Type B pancreatic cell (in vitro differentiated cells): ENCODE measurements at regions not wholly inside any gene's neighbourhood (a gene's known extent, or its start where the extent isn't known, plus 50 kb on each side); places are given as distances from the start of the nearest gene placed in this dataset.

Experiments
- DNase-seq: peaks from one replicate; pipeline ENCODE4 v3.0.0; 2021; ENCODE audit warnings: mixed read lengths; ENCODE audit not compliant: unreplicated experiment; ENCODE audit errors: extremely low spot score
- H3K27ac Mint-ChIP-seq: 2 replicates; pipeline ENCODE4 v1.8.0; 2021; ENCODE audit warnings: mild to moderate bottlenecking, mixed read lengths
- H3K27me3 Mint-ChIP-seq: 2 replicates; pipeline ENCODE4 v1.8.0; 2021; ENCODE audit warnings: mixed read lengths
- H3K36me3 Mint-ChIP-seq: 2 replicates; pipeline ENCODE4 v1.8.0; 2021; ENCODE audit warnings: mixed read lengths
- H3K4me1 Mint-ChIP-seq: one replicate; pipeline ENCODE4 v1.8.0; 2021; ENCODE audit warnings: mixed read lengths; ENCODE audit not compliant: unreplicated experiment
- H3K4me3 Mint-ChIP-seq: 2 replicates; pipeline ENCODE4 v1.8.0; 2021; ENCODE audit warnings: mild to moderate bottlenecking, mixed read lengths
- H3K9me3 Mint-ChIP-seq: 2 replicates; pipeline ENCODE4 v1.8.0; 2021; ENCODE audit warnings: mixed read lengths
- TF ChIP-seq, protein P1 (sequence below): fragments of 200-600 bp; sonication (generic); conservative IDR thresholded peaks from 2 replicates; pipeline ENCODE4 v1.5.0; 2021; ENCODE audit warnings: antibody characterized with exemption, mild to moderate bottlenecking

DNA sequence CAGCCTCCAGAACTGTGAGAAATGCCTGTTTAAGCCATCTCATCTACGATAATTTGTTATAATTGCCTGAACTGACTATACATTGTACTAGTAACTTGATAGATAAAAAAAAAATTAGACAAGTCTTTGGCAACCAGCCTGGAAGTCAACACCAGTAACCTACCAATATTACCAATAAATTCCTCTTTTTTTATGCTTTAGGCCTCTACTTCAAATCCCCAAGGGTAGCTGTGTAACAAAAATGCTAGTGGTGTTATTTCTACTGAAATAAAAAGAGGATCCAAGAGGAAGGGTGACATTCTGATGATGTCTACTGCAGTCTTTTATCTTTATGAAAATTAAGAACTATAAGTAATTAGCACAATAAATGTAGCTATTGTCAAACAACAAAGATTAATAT, 151.7 kb upstream of the SAMSN1 start:
- DNase-seq = no peak
- H3K27ac Mint-ChIP-seq = no peak overlapping the region
- no peaks in the 10 kb centered on the region for H3K4me1 Mint-ChIP-seq
- H3K27me3 Mint-ChIP-seq = no peaks in the 10 kb centered on the region
- TF ChIP-seq, protein P1, sequence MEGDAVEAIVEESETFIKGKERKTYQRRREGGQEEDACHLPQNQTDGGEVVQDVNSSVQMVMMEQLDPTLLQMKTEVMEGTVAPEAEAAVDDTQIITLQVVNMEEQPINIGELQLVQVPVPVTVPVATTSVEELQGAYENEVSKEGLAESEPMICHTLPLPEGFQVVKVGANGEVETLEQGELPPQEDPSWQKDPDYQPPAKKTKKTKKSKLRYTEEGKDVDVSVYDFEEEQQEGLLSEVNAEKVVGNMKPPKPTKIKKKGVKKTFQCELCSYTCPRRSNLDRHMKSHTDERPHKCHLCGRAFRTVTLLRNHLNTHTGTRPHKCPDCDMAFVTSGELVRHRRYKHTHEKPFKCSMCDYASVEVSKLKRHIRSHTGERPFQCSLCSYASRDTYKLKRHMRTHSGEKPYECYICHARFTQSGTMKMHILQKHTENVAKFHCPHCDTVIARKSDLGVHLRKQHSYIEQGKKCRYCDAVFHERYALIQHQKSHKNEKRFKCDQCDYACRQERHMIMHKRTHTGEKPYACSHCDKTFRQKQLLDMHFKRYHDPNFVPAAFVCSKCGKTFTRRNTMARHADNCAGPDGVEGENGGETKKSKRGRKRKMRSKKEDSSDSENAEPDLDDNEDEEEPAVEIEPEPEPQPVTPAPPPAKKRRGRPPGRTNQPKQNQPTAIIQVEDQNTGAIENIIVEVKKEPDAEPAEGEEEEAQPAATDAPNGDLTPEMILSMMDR = no peak
- no peaks in the 10 kb centered on the region for H3K9me3 Mint-ChIP-seq
- H3K4me3 Mint-ChIP-seq = no peak overlapping the region
- H3K36me3 Mint-ChIP-seq = no peaks in the 10 kb centered on the region

DNA sequence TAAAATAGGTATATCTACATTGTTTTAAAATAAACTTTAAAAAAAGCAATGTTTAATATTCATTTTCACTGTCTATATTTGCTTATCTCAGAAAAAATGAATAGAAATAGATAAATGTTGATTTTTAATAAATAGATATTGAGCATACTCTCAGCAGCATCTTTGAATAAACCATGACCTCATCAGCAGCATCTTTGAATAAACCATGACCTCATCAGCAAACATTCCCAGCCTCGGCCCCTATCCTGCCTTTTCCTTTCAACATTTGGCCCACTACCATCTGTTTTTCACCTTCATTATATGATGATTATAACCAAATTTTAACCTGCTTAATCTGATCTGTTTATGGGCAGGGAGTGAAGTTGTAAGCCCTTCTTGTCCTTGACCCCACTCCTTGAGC, 148.7 kb upstream of the SAMSN1 start:
- DNase-seq = no peak
- Mint-ChIP-seq H3K36me3 (no peaks in the 10 kb centered on the region), H3K27ac (no peak overlapping the region), H3K4me3 (no peak overlapping the region), H3K4me1 (no peaks in the 10 kb centered on the region), H3K27me3 (no peaks in the 10 kb centered on the region), H3K9me3 (no peaks in the 10 kb centered on the region)
- TF ChIP-seq, protein P1 = no peak

DNA sequence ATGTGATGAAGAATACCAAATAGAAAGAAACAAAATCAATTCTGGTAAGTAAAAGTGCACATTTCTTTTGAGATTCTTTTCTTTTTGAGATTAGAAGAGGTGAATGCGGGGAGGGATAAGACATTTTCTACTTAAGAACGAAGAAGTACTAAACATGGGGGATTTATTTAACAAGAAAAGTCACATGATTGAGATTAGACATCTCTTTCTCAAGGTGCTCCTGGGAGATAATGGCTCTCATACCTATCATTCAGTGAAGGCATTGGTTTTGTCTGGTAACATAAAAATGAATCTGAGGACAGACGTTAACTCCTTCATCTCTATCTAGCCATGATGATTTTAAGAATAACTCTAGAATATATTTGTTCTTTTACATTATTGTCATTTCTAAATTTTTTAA, 147.9 kb upstream of the SAMSN1 start:
- Mint-ChIP-seq H3K4me3 (no peak overlapping the region), H3K9me3 (no peaks in the 10 kb centered on the region)
- TF ChIP-seq, protein P1 = no peak

DNA sequence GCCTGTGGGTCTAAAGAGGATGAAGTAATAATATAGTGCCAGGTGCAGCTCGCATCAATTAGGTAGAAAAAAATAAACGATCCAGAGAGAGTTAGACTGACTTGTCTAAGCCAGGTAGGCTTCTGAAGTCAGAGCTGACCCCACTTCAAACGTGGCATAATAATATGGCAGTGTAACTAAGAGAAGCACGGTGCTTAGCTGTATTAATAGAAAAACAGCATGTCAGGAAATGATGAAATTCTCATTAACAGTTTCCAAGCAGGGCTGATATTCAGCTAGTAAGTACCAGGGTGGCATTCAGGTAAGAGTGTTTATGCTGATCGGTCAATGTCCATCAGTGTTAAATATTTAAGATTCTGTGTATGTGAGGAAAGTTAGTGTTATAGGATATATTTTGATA, 145.8 kb upstream of the SAMSN1 start:
- no peaks in the 10 kb centered on the region for H3K4me1 Mint-ChIP-seq
- TF ChIP-seq, protein P1 = no peak
- H3K36me3 Mint-ChIP-seq = no peaks in the 10 kb centered on the region
- no peaks in the 10 kb centered on the region for H3K27me3 Mint-ChIP-seq
- no peak overlapping the region for H3K27ac Mint-ChIP-seq
- no peaks in the 10 kb centered on the region for H3K9me3 Mint-ChIP-seq
- DNase-seq = no peak
- no peak overlapping the region for H3K4me3 Mint-ChIP-seq

More for the DNA sequence above, 147.9 kb upstream of the SAMSN1 start:
- no peaks in the 10 kb centered on the region for H3K4me1 Mint-ChIP-seq
- DNase-seq = no peak
- no peak overlapping the region for H3K27ac Mint-ChIP-seq
- H3K27me3 Mint-ChIP-seq = no peaks in the 10 kb centered on the region
- H3K36me3 Mint-ChIP-seq = no peaks in the 10 kb centered on the region

DNA sequence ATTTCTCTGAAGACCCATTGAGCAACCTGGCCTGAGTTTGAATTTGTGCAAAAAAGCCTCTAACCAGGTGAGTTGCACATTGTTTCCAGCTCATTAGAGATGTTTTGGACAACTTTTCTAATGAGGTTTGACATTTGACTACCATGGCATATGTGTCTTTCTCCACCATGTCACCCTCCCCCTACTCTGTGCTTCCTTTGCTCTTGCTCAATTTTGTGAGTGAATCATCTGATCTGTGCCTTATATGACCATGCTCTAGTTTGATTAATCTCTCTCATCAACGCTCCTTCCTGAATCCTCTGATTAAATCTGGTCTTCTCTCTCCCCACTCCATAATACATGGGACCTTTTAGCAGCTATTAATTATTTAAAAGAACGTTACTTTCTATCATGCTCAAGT, 144.8 kb upstream of the SAMSN1 start:
- no peaks in the 10 kb centered on the region for H3K9me3 Mint-ChIP-seq
- no peaks in the 10 kb centered on the region for H3K27me3 Mint-ChIP-seq
- no peaks in the 10 kb centered on the region for H3K36me3 Mint-ChIP-seq
- H3K27ac Mint-ChIP-seq = no peak overlapping the region
- H3K4me3 Mint-ChIP-seq = no peak overlapping the region
- TF ChIP-seq, protein P1 = no peak
- no peaks in the 10 kb centered on the region for H3K4me1 Mint-ChIP-seq
- no peak for DNase-seq

DNA sequence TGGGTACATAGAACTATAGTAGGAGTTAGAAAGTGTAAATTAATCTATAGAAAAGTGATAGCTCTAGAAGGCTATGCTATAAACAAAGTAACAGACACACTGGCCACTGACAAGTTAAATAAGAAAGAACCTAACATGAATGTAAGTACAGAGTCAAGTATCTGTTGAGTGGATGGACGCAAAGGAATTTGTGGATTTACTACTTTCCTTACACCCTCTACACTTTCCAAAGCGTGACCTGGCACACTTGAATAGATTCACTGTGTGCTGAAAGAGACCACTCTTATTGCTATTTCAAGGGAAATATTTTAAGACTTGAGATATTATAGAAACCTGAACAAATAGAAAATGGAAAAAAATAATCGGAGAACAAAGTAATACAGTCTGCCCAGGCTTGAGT, 142.8 kb upstream of the SAMSN1 start:
- TF ChIP-seq, protein P1 = no peak
- Mint-ChIP-seq H3K27me3 (no peaks in the 10 kb centered on the region), H3K9me3 (no peaks in the 10 kb centered on the region), H3K4me1 (no peaks in the 10 kb centered on the region), H3K36me3 (no peaks in the 10 kb centered on the region), H3K27ac (no peak overlapping the region), H3K4me3 (no peak overlapping the region)
- no peak for DNase-seq
